ENCODE measurements at regions not wholly inside any gene's neighbourhood (a gene's known extent, or its start where the extent isn't known, plus 50 kb on each side); places are given as distances from the start of the nearest gene placed in this dataset.

DNA sequence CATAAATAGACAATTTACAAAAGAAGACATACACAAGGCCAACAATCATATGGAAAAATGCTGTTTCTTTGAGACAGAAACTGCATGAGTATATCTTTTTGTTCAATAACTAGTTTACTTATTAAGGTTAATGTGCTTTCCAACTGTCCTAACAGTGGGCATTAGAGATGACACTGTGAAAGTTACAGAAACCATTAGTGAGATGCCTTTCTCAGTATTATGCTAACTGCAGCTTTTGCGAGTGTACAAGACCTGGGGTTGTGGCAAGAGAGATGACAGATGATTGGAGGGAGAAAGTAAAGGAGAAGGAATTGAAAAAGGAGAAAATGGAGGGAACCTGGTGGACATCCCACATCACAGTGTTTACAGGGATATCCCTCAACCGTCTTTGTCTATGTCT, 640.5 kb downstream of the ZPLD1 start:
- DNase-seq = no peak

DNA sequence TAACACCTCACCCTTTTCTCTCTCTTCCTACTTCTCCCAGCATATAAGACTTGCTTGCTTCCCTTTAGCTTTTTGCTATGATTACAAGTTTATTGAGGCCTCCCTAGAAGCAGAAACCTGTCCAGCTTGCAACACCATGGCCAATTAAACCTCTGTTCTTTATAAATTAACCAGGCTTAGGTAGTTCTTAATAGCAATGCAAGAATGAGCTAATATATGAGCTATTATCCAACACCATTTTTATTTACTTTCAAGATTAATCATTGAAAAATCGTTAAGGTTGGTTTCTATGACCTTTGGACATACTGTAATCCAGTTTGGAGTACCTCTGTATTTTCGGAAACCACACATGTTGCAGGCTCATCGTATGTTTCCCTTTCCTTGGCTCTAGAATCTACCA, 643.1 kb downstream of the ZPLD1 start:
- no peak for DNase-seq

DNA sequence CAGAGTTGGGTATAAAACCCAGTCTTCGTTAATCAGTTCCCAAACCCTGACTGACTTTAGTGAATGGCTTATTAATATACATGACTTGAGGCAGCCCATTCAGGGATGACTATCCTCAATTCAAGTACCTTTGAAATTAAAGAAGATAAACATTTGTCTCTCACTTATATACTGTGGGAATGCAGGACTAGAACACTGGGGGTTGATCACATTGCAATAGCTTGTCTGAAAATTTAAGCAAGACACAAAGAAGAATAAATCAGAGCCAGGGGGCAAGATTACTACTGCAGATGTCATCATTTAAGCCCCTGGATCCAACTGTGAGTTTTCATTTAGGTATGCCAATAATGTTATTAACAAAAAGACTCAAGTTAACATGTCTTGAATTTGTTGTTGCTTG, 647.7 kb downstream of the ZPLD1 start:
- no peak for DNase-seq

- DNase-seq = no peak
Measured at GRCh38 chr3:103083848-103084631, 649.2 kb downstream of the ZPLD1 start.

GRCh38 chr3:103085465-103085864, 650.6 kb downstream of the ZPLD1 start:
- DNase-seq = no peak

GRCh38 chr3:103089758-103090157, 654.9 kb downstream of the ZPLD1 start:
- DNase-seq = no peak

- DNase-seq = no peak
Measured at GRCh38 chr3:103105206-103105605, 670.4 kb downstream of the ZPLD1 start.

DNA sequence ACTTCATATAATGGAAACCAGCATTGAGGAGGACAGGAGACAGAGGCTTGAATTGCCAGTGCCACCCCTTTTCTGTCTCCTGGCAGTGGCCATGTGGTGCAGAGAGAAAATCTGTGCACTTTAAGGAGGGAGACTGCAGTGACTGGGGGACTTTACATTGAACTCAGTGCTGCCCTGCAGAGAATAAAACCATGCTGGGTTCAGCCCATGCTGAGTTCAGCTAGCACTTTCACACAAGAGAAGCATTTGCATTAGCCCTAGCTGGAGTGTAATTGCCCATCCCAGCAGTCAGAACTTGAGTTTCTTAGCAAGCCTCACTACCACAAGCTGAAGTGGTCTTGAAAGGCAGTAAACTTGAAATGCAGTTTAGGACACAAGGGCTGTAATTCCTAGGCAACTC, 677.5 kb downstream of the ZPLD1 start:
- no peak for DNase-seq

DNA sequence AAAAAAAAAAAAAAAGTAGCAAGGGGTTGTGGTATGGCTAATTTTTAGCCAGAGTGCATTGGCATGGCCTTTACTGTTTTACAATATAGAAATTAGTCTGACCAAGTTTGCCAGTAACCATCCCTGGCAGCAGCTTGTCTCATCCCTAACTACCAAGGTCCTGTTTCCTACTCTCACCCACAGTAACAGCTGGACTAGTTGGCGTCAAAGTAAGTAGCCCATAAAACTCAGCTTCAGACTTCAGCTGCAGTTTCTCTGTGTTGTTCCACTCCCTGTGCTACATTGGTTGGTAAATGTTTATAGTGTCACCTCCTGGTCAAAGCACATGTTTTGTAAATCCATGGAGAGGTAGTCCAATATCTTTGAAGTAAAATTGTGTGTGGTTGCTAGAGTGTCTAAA, 691.3 kb downstream of the ZPLD1 start:
- DNase-seq = no peak

DNA sequence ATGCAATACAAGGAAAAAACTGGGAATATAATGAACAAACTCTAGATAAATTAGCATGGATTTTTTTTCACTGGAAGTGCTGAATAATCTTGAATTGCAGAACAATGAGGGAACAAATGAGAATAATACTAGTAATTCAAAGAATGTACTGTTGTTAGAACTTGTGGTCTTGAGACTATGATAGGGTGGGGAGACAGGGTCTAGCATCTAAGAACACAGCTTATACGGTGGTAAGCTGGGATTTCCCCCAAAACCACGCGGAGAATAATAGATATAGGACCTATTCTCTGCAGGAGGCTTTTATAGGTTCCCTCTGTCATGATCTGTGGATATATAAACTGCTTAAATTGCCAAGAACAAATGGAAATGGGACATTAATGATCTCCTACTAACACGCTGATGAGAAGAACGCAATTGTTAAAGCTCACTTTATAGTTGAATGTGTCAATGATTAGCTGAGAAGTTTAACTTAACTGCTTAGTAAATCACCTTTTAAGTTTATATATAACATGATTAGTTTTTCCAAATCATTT, 692.3 kb downstream of the ZPLD1 start:
- DNase-seq = no peak

DNA sequence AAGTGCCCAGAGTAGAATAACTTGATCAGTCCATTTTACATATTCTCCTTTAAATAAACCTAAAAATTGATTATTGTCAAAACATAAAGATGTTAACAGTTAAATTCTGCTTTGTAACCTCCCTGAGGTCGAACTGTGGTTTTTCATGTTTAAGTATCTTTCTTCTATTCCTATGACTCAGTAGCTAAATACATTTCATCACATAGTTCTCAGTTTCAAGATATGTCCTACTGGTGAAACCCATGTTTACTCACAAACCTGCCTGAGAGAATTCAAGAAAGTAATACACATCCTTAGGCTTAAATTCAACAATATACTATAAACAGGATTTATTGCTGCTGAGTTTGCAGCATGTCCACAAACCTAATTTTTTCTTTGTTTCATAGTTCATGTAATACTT, 692.9 kb downstream of the ZPLD1 start:
- no peak for DNase-seq

- DNase-seq = no peak
Measured at GRCh38 chr3:103134023-103134724, 699.4 kb downstream of the ZPLD1 start.

DNA sequence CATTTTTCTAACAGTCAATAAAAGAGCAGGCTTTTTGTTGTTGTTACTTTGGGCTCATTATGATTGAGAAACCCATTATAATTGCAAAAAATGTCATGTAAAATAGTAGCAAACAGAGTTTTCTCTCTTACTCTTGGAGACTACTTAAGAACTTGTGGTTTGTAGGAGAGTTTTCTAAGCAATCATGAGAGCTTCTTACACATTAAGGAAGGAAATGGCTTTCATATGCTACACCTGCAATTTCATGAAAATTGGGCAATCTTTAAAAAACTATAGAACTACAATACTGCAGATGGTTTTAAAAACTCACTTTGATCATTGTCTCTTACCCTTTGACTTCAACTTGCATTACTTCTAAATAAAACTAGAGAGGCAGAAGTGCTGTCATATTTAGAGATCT, 701.8 kb downstream of the ZPLD1 start:
- no peak for DNase-seq

- no peak for DNase-seq
Measured at GRCh38 chr3:103137830-103138229, 703.0 kb downstream of the ZPLD1 start.

DNA sequence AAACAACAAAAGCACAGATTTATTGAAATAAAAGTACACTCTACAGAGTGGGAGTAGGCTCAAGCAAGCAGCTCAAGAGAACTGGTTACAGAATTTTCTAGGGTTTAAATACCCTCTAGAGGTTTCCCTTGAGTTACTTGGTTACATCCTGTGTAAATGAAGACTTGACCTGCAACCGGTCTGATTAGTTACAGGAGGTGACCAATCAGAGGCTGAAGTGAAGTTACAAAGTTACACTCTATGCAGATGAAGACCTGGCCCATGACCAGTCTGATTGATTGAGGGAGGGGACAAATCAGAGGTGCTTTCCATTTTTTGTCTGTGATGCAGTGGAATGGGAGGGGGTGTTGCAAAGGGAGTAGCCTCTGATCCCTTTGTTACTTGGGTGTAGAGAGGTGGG, 723.4 kb downstream of the ZPLD1 start:
- no peak for DNase-seq

DNA sequence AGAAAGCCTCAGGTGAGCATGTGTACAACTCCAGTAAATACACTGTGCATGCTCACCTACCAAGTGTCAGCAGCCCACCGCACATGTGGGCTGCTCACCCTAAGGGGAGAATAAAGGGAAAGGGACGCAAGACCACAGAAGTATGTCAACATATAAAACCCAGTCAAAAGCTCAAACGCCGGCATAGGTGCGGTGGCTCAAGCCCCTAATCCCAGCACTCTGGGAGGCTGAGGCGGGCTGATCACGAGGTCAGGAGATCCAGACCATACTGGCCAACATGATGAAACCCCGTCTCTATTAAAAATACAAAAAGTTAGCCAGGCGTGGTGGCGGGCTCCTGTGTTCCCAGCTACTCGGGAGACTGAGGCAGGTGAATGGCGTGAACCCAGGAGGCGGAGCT, 732.1 kb downstream of the ZPLD1 start:
- no peak for DNase-seq

- no peak for DNase-seq
Measured at GRCh38 chr3:103167850-103168249, 733.0 kb downstream of the ZPLD1 start.

DNA sequence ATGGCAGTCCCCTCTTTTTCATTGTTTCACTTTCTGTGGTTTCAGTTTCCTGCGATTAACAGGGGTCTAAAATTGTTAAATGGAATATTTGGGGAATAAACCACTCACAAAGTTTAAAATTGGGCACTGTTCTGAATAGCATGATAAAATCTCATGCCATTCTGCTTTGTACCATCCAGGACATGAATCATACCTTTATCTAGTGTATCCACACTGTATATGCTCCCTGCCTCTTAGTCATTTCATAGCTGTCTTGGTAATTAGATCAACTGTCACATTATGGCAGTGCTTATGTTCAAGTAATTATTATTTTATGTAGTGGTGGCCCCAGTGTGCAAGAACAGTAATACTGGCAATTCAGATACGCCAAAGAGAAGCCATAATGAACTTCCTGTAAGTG, 734.5 kb downstream of the ZPLD1 start:
- no peak for DNase-seq

DNA sequence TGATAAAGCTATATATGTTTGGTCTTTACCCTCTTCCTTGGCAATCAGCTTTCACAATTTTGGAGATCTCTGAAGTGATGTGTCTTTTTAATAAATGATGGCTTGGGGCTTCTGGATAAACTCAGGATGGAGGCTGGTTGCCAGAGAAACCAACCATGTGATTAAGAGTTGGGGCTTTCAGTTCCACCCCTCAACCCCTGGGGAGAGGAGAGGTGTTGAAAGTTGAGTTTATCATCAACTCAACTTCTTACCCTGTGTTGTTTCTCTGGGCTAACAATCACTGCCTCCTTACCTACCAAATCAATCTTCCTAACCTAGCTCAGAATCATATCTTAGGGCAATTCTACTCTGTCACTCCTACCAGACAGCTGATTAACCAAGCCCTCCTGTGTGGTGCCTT, 735.8 kb downstream of the ZPLD1 start:
- no peak for DNase-seq

DNA sequence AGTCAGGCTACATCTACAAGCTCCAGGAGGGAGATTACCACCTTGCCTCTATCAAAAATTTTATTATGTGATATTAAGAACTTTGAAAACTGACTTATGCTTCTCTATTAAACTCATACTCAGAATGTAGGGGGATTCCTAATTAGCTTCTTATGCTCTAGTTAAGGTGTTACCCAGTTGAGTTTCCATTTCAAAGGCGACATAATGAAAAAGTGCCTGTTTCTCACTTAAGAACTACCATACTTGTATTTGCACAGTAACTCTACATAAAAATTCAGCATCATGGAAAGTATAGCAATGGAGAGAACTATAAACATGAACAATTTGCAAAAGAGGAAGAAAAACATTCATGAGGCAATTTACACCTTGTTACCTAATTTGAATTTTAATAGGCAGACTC, 739.1 kb downstream of the ZPLD1 start:
- DNase-seq = no peak

- DNase-seq = no peak
Measured at GRCh38 chr3:103181160-103181559, 746.3 kb downstream of the ZPLD1 start.

DNA sequence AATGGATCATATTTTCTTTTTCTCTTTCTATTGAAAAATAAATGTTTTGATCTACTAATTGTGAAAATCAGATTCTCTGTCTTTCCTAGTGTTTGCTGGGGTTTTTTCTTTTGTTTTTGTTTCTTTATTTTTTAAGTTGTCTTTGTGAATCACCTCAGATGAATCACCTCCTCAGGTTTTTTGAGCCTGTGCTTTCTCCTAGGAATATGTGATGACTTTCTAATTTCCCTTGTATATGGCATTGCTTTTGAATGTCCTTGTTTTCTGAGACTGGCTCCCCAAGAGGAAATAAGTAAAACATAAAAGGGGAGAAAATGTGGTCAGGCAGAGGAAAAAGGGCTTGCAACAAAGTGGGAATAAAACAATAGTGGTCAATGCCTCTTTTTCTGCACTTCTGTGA, 750.0 kb downstream of the ZPLD1 start:
- no peak for DNase-seq

DNA sequence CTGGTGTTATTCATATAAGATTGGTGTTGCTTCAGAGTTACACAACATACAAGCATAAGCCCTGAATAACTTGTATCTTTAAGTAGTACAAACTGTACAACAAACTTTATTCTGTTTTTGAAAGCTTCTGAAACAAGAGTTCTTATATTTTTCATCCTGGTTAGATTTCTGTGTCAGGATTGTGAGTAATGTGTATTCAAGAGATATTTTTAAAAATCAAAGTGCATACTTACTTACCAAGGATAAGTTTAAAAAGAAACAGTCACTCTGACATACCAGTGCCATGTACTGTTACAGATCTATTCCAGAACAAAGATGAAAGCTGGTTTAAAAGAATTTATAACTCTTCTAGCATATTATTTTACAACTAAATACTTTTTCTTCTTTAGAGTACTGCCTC, 755.1 kb downstream of the ZPLD1 start:
- no peak for DNase-seq

GRCh38 chr3:103195216-103195615, 760.4 kb downstream of the ZPLD1 start:
- no peak for DNase-seq

DNA sequence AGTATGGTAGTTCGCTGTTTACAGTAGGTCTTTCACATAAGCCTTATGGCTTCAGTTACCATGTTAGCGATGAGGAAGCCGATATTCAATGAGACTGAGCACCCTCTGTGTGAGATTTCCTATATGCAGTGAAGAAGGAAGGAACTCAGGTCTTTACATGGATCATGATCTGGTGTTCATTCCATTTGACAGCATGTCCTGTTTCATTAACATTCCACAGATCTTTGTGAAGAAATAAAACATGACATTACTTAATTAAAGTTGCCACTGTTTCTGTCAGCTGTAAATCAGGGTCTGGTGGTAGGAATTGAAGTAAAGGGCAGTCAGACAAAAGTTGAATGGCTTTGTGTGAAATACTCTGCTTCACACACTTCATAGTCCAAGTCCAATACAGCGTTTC, 768.6 kb downstream of the ZPLD1 start:
- no peak for DNase-seq
